Hindlimb muscle (tissue), 1 donor: ENCODE measurements at regions not wholly inside any gene's neighbourhood (a gene's known extent, or its start where the extent isn't known, plus 50 kb on each side); places are given as distances from the start of the nearest gene placed in this dataset.
"Not testable (repeated sequence)": the region's sequence is repeated elsewhere in the genome, so short reads cannot be mapped to it uniquely, and the experiment has no call there.

Experiments
- DNase-seq: peaks from one replicate; pipeline ENCODE4 v3.0.0-alpha.2; 2013

DNA sequence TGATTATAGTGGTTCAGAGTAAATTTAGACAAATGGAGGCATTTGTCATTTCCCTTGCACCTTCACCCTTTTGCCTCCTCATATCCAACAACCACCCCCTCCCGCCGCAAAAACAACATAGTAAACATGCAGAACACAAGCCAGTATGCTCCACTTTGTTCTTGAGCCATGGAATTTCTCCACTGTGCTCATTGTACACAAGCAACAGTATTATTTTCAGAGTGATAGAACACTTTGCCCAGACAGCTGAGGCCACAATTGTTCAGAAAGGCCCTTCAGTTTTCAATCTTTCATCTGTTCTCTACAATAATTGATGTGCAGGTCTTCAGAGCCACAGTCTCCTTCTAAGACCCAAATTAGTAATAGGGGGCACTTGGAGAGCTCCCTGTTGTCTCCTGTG is 272.8 kb upstream of the SLC30A5 start:
- DNase-seq: no peak

GRCh38 chr5:68822796-68823195 is 271.0 kb upstream of the SLC30A5 start:
- DNase-seq: no peak

- no peak for DNase-seq
Observed at GRCh38 chr5:68823301-68823700, 270.5 kb upstream of the SLC30A5 start.

DNA sequence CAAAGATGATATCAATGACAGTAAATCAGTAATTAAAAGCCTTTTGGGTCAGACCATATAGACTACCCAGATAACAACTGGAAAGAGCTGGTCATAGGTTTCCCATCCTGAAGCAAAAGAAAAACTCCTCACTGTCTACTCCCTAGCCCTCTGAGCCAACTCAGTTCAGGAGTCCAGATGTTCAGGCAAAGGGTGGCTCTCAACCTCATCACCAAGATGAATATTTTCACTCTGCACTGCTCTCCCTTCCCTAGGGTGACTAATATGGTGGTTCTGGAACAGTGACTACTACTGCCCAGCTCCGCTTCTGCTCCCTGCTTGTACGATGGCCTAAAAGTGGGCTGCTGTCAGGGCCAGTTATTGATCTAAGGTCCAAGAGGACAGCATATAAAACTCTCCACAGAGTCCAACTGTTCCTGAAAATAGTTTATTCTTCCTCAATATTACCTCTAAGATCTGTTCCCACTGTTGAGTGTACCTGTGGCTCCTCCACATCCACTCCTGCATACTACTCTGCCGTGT is 263.4 kb upstream of the SLC30A5 start:
- no peak for DNase-seq

- DNase-seq: peak; percentile 10
Observed at GRCh38 chr5:68834491-68834981, 259.3 kb upstream of the SLC30A5 start.

DNA sequence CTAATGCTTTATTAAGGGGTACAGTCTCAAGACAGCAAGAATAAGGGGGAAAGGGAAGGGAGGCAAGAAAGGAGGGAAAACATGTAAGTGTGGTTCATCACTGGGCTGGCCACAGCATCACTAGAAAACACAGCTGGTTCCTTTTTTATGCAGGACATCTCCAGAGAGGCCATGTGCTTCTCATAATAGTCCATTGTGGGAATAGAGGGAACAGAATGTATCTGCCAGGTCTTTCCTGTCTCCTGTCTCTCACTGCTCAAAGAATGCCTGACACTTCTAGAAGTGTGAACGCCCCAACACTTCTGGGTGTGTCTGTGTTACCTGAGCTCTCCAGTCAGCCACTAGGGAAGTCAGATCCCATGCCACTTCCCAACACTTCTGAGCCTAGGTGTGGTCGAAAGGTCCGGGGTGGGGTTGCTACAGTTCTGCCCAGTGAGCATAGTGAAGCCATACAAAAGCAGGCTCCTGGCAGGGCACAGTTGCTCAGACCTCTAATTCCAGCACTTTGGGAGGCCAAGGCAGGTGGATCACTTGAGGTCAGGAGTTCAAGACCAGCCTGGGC is 255.6 kb upstream of the SLC30A5 start:
- DNase-seq: no peak

DNA sequence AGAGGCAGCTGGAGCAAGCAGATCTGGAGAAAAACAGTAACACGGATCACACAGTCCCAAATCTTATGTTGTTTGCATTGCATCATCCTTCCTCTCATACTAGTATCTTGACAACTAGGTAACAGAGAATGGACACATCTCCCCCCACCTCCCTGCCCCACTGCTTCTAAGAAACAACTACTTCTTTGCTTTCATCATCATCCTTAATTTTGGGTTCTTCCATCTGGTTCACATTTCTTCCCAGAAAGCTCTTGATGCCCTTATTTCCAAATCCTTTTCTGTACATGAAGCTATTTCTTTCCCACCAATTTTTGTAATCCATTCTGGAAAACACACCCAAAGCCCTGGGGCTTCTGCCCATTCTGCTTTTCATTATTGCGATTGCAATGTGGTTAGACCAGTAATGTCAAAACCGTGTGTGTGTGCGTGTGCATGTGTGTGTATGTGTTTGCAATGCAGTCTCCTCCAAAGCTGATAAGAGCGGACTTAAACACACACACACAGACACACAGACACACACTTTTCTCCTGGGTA is 254.7 kb upstream of the SLC30A5 start:
- no peak for DNase-seq

DNA sequence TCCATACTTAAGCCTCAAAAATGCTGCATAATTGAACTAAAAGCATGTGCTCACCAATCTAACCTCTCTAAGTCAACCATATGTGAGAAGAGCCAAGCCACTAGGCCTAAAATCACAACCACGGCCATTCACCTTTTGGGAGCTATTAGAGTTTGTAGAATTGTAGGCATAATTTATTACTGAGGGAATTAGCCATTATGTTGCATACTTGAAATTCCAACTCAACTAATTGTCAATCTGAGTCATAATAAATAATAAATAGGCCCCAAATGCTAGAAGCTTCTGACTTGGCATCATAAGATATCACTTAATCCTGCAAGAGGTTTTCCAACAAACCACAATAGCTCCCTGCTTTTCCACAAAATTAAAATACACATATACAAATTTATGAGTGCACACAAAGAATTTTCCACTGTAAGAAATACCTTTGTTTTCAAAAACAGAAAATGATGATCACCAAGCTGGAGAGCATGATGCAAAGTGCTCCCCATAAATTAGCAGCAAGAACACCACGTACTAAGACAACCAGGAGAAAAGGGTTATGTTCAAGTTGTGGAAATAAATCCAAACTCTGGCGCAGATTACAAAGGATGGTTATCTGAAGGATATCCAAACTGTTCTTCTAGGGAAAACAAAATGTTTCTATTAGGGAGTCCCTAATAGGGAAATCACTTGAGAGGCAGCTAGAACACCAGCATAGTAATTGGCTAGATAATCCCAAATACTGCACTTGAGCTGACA is 250.0 kb upstream of the SLC30A5 start:
- no peak for DNase-seq

- DNase-seq: no peak
Observed at GRCh38 chr5:68845131-68845530, 248.7 kb upstream of the SLC30A5 start.

DNA sequence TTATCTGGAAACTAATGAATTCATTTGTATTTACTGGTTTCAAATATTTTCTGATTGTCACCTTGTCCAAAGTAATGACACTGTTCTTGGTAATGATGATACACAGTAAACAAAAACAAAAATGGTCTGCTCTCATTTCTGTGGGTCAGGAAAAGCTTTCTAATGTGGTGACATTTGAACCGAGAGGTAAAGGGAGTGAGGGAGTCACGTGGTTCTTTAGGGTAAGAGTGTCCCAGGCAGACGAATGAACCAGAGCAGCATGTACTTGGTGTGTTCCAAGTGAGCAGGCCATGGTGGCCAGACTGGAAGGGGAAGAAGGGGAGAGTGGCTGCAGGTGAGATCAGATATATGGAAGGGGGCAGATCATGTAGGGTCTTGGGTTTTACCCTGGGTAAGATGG is 247.0 kb upstream of the SLC30A5 start:
- DNase-seq: no peak

GRCh38 chr5:68848091-68848490 is 245.7 kb upstream of the SLC30A5 start:
- DNase-seq: no peak

- no peak for DNase-seq
Observed at GRCh38 chr5:68849103-68849502, 244.7 kb upstream of the SLC30A5 start.

- DNase-seq: no peak
Observed at GRCh38 chr5:68849906-68850305, 243.9 kb upstream of the SLC30A5 start.

DNA sequence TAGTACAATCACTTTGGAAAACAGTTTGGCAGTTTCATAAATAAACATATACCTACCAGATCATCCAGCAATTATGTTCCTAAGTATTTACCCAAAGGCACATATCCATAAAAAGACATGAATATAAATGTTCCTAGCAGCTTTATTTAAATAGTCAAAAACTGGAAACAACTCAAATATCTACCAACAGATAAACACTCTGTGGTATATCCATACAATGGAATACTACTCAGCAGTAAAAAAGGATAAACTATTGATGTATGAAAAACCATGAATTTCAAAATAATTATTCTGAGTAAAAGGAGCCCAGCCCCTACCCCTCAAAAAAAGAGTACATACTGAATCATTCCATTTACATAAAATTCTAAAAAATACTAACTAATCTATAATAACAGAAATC is 232.7 kb upstream of the SLC30A5 start:
- DNase-seq: no peak

- DNase-seq: no peak
Observed at GRCh38 chr5:68862560-68862959, 231.3 kb upstream of the SLC30A5 start.

DNA sequence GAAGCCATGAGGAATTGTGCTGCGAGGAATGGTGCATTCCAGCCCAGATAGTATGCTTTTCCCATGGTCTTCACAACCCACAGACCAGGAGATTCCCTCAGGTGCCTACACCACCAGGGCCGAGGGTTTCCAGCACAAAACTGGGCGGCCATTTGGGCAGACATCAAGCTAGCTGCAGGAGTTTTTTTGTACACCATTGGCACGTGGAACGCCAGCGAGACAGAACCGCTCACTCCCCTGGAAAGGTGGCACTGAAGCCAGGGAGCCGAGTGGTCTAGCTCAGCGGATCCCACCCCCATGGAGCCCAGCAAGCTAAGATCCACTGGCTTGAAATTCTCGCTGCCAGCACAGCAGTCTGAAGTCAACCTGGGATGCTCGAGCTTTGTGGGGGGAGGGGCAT is 228.6 kb upstream of the SLC30A5 start:
- DNase-seq: not testable (repeated sequence)

- DNase-seq: no peak
Observed at GRCh38 chr5:68872088-68872839, 221.6 kb upstream of the SLC30A5 start.

DNA sequence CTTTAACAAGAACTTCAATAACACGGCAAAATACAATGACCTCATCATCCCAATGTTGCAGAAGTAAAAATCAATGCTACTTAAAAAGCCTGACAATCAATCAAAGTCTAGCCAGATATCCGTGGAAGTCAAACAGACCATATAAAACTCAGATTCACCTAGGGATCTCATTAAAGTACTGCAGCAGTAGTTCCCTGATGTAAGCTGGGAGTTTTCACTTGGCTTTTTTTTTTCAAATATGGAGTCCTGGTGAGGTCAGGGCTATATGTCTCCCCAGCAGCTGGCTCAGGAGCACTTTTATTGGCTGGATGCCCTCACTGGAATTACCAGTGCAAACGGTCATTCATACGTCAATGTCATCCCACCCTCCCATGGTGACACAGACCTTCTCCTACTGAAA is 220.6 kb upstream of the SLC30A5 start:
- no peak for DNase-seq

DNA sequence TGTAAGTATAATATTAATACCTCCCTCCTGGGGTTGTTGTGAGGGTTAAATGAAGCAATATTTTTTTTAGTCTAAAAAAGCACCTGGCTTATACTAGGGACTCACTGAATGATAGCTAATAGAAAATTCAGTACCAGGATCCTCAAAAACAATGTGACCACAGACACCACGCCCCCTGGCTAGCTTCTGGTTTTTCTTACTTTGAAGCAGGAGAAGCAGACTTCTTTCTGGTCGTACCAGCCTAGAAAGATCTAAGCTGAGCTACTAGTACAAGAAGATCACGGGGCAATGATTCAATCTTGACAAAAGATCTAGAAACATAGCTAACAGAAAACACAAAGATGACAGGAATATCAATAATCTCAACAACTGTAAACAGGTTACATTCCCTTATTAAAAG is 218.5 kb upstream of the SLC30A5 start:
- no peak for DNase-seq

- DNase-seq: no peak
Observed at GRCh38 chr5:68883436-68883835, 210.4 kb upstream of the SLC30A5 start.

- DNase-seq: no peak
Observed at GRCh38 chr5:68884144-68884754, 209.6 kb upstream of the SLC30A5 start.

GRCh38 chr5:68884883-68885282 is 208.9 kb upstream of the SLC30A5 start:
- DNase-seq: no peak

DNA sequence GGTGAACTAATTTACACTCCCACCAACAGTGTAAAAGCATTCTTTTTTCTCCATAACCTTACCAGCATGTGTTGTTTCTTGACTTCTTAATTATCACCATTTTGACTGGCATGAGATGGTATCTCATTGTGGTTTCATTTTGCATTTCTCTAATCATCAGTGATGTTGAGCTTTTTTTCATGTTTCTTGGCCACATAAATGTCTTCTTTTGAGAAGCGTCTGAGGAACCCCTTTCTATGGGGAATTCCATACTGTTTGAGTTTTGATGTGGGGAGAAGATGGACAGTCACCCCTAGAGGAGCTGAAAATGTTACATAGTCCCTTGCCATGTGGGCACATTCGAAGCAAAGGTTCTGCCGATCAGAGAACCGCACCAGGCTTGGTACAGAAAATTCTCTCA is 207.0 kb upstream of the SLC30A5 start:
- no peak for DNase-seq
